C4-2B (cell line): ENCODE measurements at regions not wholly inside any gene's neighbourhood (a gene's known extent, or its start where the extent isn't known, plus 50 kb on each side); places are given as distances from the start of the nearest gene placed in this dataset.

ENCODE experiments used
- CTCF ChIP-seq: fragments of 450-650 bp; conservative IDR thresholded peaks from 2 replicates; pipeline ENCODE4 v1.5.1; 2017; ENCODE audit warnings: mild to moderate bottlenecking
- ZFX ChIP-seq: fragments of 450-650 bp; IDR thresholded peaks from 2 replicates; pipeline ENCODE4 v1.6.1; 2017

- no peak for TF ChIP-seq ZFX
- TF ChIP-seq CTCF: no peak
Observed at GRCh38 chr6:91433660-91434534, 847.0 kb upstream of the MAP3K7 start.
